Left kidney (tissue), 1 donor: ENCODE measurements at regions not wholly inside any gene's neighbourhood (a gene's known extent, or its start where the extent isn't known, plus 50 kb on each side); places are given as distances from the start of the nearest gene placed in this dataset.

Experiments
- DNase-seq: peaks from one replicate; pipeline ENCODE4 v3.0.0-alpha.2; 2013

GRCh38 chr2:153818242-153818641 is 53.5 kb upstream of the GALNT13 start:
- DNase-seq: no peak

GRCh38 chr2:153819074-153819473 is 52.6 kb upstream of the GALNT13 start:
- DNase-seq: no peak

- no peak for DNase-seq
These were observed 52.2 kb upstream of the GALNT13 start for GRCh38 chr2:153819501-153819900.
